ENCODE measurements at regions not wholly inside any gene's neighbourhood (a gene's known extent, or its start where the extent isn't known, plus 50 kb on each side); places are given as distances from the start of the nearest gene placed in this dataset.

GRCh38 chr3:84487296-84487695 lies 471.5 kb upstream of the CADM2 start:
- TF ChIP-seq EZH2 (IDR thresholded peaks at IDR 0.05; ENCODE audit: low read length) (no peak), CTCF (optimal IDR thresholded peaks at IDR 0.05 in 1 of 3, IDR thresholded peaks at IDR 0.05 in 1 of 3, conservative IDR thresholded peaks at IDR 0.05 in 1 of 3; ENCODE audit: extremely low read depth in 1 of 3, insufficient read depth in 2 of 3, low read length in 3 of 3) (no peak)
